Gastroesophageal sphincter (tissue), 4 donors: ENCODE measurements at regions not wholly inside any gene's neighbourhood (a gene's known extent, or its start where the extent isn't known, plus 50 kb on each side); places are given as distances from the start of the nearest gene placed in this dataset.

Source experiments
- ATAC-seq: fragments of 150-250 bp; one replicate; pipeline ENCODE4 v1.9.1; 2016; ENCODE audit warnings: mild to moderate bottlenecking, moderate library complexity
- H3K27ac ChIP-seq, 4 donors: fragments of 200-600 bp; sonication (generic) in 3 of 4; 1 replicate in 3 of 4; 2 replicates in 1 of 4; pipeline ENCODE4 v1.5.1; 2016 to 2019
- H3K27me3 ChIP-seq: fragments of 200-600 bp; sonication (generic); one replicate; pipeline ENCODE4 v1.5.1; 2019
- H3K36me3 ChIP-seq, 2 donors: fragments of 200-600 bp; sonication (generic); one replicate each; pipeline ENCODE4 v1.5.1; 2019; ENCODE audit warnings: control low read depth in 1 of 2
- H3K4me1 ChIP-seq, 3 donors: fragments of 200-600 bp; sonication (generic); 1 replicate in 2 of 3; 2 replicates in 1 of 3; pipeline ENCODE4 v1.5.1; 2016 to 2019; ENCODE audit warnings: control low read depth in 2 of 3
- H3K4me3 ChIP-seq, 2 donors: fragments of 200-600 bp; sonication (generic); one replicate each; pipeline ENCODE4 v1.5.1; 2019; ENCODE audit warnings: mild to moderate bottlenecking in 1 of 2, moderate library complexity in 1 of 2
- H3K9me3 ChIP-seq, 3 donors: fragments of 200-600 bp; sonication (generic); one replicate each; pipeline ENCODE4 v1.5.1; 2017 to 2019; ENCODE audit warnings: control low read depth in 2 of 3
- CTCF ChIP-seq, 4 experiments: fragments of 200-600 bp in 2 of 4; fragments of 450-650 bp in 2 of 4; sonication (generic) in 1 of 4; IDR thresholded peaks; one replicate each; pipeline ENCODE4 v1.5.1; 2017 to 2019; ENCODE audit warnings: antibody characterized with exemption in 4 of 4, mild to moderate bottlenecking in 2 of 4, moderate library complexity in 2 of 4
- EP300 ChIP-seq: sonication (generic); formaldehyde crosslinking; IDR thresholded peaks from one replicate; pipeline ENCODE4 v1.6.1; 2017; ENCODE audit warnings: antibody characterized with exemption, mild to moderate bottlenecking
- POLR2A ChIP-seq, 2 donors: fragments of 450-650 bp; IDR thresholded peaks; one replicate each; pipeline ENCODE4 v1.6.1; 2017; ENCODE audit warnings: antibody characterized with exemption in 2 of 2, mild to moderate bottlenecking in 2 of 2, moderate library complexity in 1 of 2
- POLR2AphosphoS5 ChIP-seq: sonication (generic); formaldehyde crosslinking; IDR thresholded peaks from one replicate; pipeline ENCODE4 v1.6.1; 2017; ENCODE audit warnings: antibody characterized with exemption
- WGBS, 2 donors: methylation state at CpG; one replicate each; pipeline ENCODE4 v1.1.5; 2018; ENCODE audit warnings: low coverage in 1 of 2; 5-methylcytosine and 5-hydroxymethylcytosine counted together

GRCh38 chr4:185862340-185862739 is 50.3 kb upstream of the SORBS2 start:
- TF ChIP-seq EP300 (no peak), POLR2AphosphoS5 (no peak), CTCF (IDR thresholded peaks at IDR 0.05) (no peak), POLR2A (IDR thresholded peaks at IDR 0.05) (no peak)
- Histone ChIP-seq H3K27me3 (no peaks in the 10 kb centered on the region), H3K4me3 (no peak overlapping the region), H3K36me3 (no peaks in the 10 kb centered on the region), H3K9me3 (peaks cover 0 to 10% (median 0%) of the 10 kb centered on the region in 3 donors), H3K4me1 (peaks cover 0 to 6% (median 0%) of the 10 kb centered on the region in 3 donors), H3K27ac (no peak overlapping the region)
- WGBS, 2 donors: 93 to 98% methylated on average over 3 to 4 of the region's 4 CpGs
- no peak for ATAC-seq

GRCh38 chr4:185863946-185864345 is 52.0 kb upstream of the SORBS2 start:
- no peak overlapping the region for H3K27ac ChIP-seq

DNA sequence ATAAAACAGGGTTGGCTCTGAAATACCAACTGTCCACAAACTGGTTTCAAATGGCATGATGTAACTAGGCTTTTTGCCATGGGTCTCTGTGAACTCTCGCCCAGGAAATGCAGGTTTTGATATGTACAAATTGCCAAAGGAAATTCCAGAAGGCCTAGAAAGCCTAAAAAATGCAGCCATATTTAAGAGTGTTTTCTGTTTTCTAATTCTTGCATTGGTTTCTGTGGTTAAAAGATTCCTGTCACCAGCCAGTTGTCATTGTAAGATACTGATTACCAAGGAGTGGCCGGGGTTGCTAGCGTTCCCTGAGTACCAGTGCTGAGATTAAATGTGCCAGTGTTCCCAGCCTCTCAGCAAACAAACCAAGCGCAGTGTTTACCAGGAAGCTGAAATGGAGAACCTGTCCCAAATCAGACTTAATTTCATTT is 53.9 kb upstream of the SORBS2 start:
- TF ChIP-seq POLR2A (IDR thresholded peaks at IDR 0.05) (no peak), EP300 (no peak), POLR2AphosphoS5 (no peak), CTCF (IDR thresholded peaks at IDR 0.05) (no peak)
- 69 to 80% methylated on average over 3 to 4 of the region's 4 CpGs for WGBS, 2 donors
- ATAC-seq: no peak
- no peaks in the 10 kb centered on the region for H3K27me3 ChIP-seq
- no peak overlapping the region for H3K4me3 ChIP-seq
- peaks cover 0 to 21% (median 0%) of the 10 kb centered on the region in 3 donors for H3K4me1 ChIP-seq
- H3K27ac ChIP-seq: no peak overlapping the region
- H3K36me3 ChIP-seq: no peaks in the 10 kb centered on the region
- H3K9me3 ChIP-seq: no peaks in the 10 kb centered on the region

More at GRCh38 chr4:185863946-185864345, 52.0 kb upstream of the SORBS2 start:
- no peak for TF ChIP-seq POLR2AphosphoS5
- no peak for TF ChIP-seq CTCF (IDR thresholded peaks at IDR 0.05)
- no peak for TF ChIP-seq POLR2A (IDR thresholded peaks at IDR 0.05)
- TF ChIP-seq EP300: no peak
- no peak for ATAC-seq
- Histone ChIP-seq H3K27me3 (no peaks in the 10 kb centered on the region), H3K4me1 (peaks cover 0 to 15% (median 0%) of the 10 kb centered on the region in 3 donors), H3K4me3 (no peak overlapping the region), H3K9me3 (no peaks in the 10 kb centered on the region), H3K36me3 (no peaks in the 10 kb centered on the region)
- WGBS, 2 donors: 50 to 88% methylated on average over 1 of the region's 1 CpG

GRCh38 chr4:185867770-185868169 is 55.8 kb upstream of the SORBS2 start:
- no peak for TF ChIP-seq EP300
- TF ChIP-seq POLR2A (IDR thresholded peaks at IDR 0.05): no peak
- no peak for TF ChIP-seq POLR2AphosphoS5
- TF ChIP-seq CTCF (IDR thresholded peaks at IDR 0.05): no peak
- Histone ChIP-seq H3K9me3 (no peaks in the 10 kb centered on the region), H3K4me1 (peaks cover 0 to 21% (median 0%) of the 10 kb centered on the region in 3 donors), H3K27me3 (no peaks in the 10 kb centered on the region), H3K4me3 (no peak overlapping the region), H3K27ac (no peak overlapping the region), H3K36me3 (no peaks in the 10 kb centered on the region)
- 83 to 93% methylated on average over 2 to 3 of the region's 3 CpGs for WGBS, 2 donors
- no peak for ATAC-seq

GRCh38 chr4:185868983-185869382 is 57.0 kb upstream of the SORBS2 start:
- WGBS, 2 donors: 39 to 73% methylated on average over 3 of the region's 3 CpGs
- peak; percentile 44 for ATAC-seq
- H3K9me3 ChIP-seq: no peaks in the 10 kb centered on the region
- H3K4me3 ChIP-seq: no peak overlapping the region
- H3K27ac ChIP-seq: peak overlapping the region in 1 of 4 donors; percentile 45
- H3K27me3 ChIP-seq: no peaks in the 10 kb centered on the region
- peak; percentile 51 for TF ChIP-seq POLR2AphosphoS5
- no peak for TF ChIP-seq CTCF (IDR thresholded peaks at IDR 0.05)
- H3K36me3 ChIP-seq: no peaks in the 10 kb centered on the region
- H3K4me1 ChIP-seq: peaks cover 0 to 21% (median 0%) of the 10 kb centered on the region in 3 donors
